ENCODE measurements at regions not wholly inside any gene's neighbourhood (a gene's known extent, or its start where the extent isn't known, plus 50 kb on each side); places are given as distances from the start of the nearest gene placed in this dataset.

- intact Hi-C loops (cut with micrococcal nuclease; ENCODE audit: unreplicated experiment): no loop called here
These were observed 207.4 kb downstream of the ZFP36L2 start for GRCh38 chr2:43019025-43019367.

DNA sequence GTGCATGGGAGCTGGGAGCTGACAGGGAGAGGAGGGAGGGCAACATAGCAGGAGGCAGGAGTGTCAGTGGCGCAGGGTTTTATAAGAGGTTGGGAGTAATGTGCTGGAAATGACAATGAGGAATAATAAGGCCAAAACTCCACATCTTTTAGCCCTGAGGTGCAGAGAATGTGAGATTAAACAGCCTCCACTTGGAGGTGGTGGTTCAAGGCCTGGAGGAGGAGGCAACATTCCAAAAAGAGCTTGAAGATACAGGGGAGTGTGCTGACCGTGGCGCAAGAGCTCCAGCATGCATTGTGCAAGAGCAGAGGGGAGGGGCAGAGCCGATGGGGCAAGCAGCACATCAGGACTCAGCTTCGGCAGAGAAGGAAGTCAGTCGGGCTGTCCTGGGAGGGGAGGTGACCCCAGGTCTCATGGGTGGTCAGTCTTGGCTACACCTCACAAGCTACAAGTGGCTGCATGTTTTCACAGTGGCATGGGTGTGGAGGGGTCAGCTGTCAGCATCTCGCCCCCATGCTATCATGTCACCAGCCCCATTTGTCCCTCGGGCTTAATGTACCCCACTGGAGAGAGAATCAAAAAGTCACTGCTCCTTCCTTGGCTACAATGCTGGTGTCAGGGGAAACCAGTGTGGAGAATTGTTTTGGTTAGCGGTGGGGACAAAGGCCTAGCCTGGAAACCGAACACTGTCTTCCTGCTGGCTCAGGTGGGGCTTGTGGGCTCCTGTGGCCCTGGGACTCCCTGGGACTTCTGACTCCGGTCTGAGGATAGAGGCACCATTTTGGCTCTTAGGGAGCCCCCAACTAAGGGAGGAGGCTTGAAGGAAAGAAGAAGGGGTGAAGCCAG lies 208.0 kb downstream of the ZFP36L2 start:
- Histone ChIP-seq H3K9me3 (ENCODE audit: low read depth, low read length, poor library complexity, severe bottlenecking) (no peaks in the 10 kb centered on the region), H3K4me3 (ENCODE audit: low read depth, low read length, poor library complexity, severe bottlenecking) (no peak overlapping the region), H3K27ac (ENCODE audit: low read depth, low read length, poor library complexity, severe bottlenecking) (no peak overlapping the region), H3K27me3 (replicated peaks; ENCODE audit: insufficient read depth, low read depth, low read length, poor library complexity) (no peaks in the 10 kb centered on the region), H3K36me3 (ENCODE audit: insufficient read depth, low read length, poor library complexity, severe bottlenecking) (no peaks in the 10 kb centered on the region), H3K4me1 (ENCODE audit: insufficient read depth, low read length, poor library complexity, severe bottlenecking) (no peaks in the 10 kb centered on the region)
- CTCF ChIA-PET: no interaction called here
- POLR2A ChIA-PET (ENCODE audit: low non-redundant PET): no interaction called here
- intact Hi-C loops (cut with micrococcal nuclease; ENCODE audit: unreplicated experiment): no loop called here
- no TSS peak for BruUV-seq (replicated peaks)
- no peak for TF ChIP-seq EZH2 (IDR thresholded peaks at IDR 0.05; ENCODE audit: borderline replicate concordance, low read depth, low read length, poor library complexity, severe bottlenecking)
- no peak for TF ChIP-seq CTCF (conservative IDR thresholded peaks at IDR 0.05; ENCODE audit: low read depth, low read length)
- DNase-seq (ENCODE audit: low spot score): peak; percentile 7

More at GRCh38 chr2:43019025-43019367, 207.4 kb downstream of the ZFP36L2 start:
- Histone ChIP-seq H3K4me1 (ENCODE audit: insufficient read depth, low read length, poor library complexity, severe bottlenecking) (no peaks in the 10 kb centered on the region), H3K36me3 (ENCODE audit: insufficient read depth, low read length, poor library complexity, severe bottlenecking) (no peaks in the 10 kb centered on the region), H3K27me3 (replicated peaks; ENCODE audit: insufficient read depth, low read depth, low read length, poor library complexity) (no peaks in the 10 kb centered on the region), H3K9me3 (ENCODE audit: low read depth, low read length, poor library complexity, severe bottlenecking) (no peaks in the 10 kb centered on the region), H3K27ac (ENCODE audit: low read depth, low read length, poor library complexity, severe bottlenecking) (no peak overlapping the region), H3K4me3 (ENCODE audit: low read depth, low read length, poor library complexity, severe bottlenecking) (no peak overlapping the region)
- no peak for DNase-seq (ENCODE audit: low spot score)
- TF ChIP-seq EZH2 (IDR thresholded peaks at IDR 0.05; ENCODE audit: borderline replicate concordance, low read depth, low read length, poor library complexity, severe bottlenecking): no peak
- no peak for TF ChIP-seq CTCF (conservative IDR thresholded peaks at IDR 0.05; ENCODE audit: low read depth, low read length)
- BruUV-seq (replicated peaks): no TSS peak
- ChIA-PET CTCF (no interaction called here), POLR2A (ENCODE audit: low non-redundant PET) (no interaction called here)

GRCh38 chr2:43013821-43014345 lies 212.5 kb downstream of the ZFP36L2 start:
- Histone ChIP-seq H3K27ac (ENCODE audit: low read depth, low read length, poor library complexity, severe bottlenecking) (no peak overlapping the region), H3K27me3 (replicated peaks; ENCODE audit: insufficient read depth, low read depth, low read length, poor library complexity) (no peaks in the 10 kb centered on the region), H3K36me3 (ENCODE audit: insufficient read depth, low read length, poor library complexity, severe bottlenecking) (no peaks in the 10 kb centered on the region), H3K4me3 (ENCODE audit: low read depth, low read length, poor library complexity, severe bottlenecking) (no peak overlapping the region), H3K9me3 (ENCODE audit: low read depth, low read length, poor library complexity, severe bottlenecking) (no peaks in the 10 kb centered on the region), H3K4me1 (ENCODE audit: insufficient read depth, low read length, poor library complexity, severe bottlenecking) (no peaks in the 10 kb centered on the region)
- intact Hi-C loops (cut with micrococcal nuclease; ENCODE audit: unreplicated experiment): no loop called here
- ChIA-PET CTCF (no interaction called here), POLR2A (ENCODE audit: low non-redundant PET) (no interaction called here)
- BruUV-seq (replicated peaks): no TSS peak
- DNase-seq (ENCODE audit: low spot score): no peak
- TF ChIP-seq CTCF (conservative IDR thresholded peaks at IDR 0.05; ENCODE audit: low read depth, low read length) (no peak), EZH2 (IDR thresholded peaks at IDR 0.05; ENCODE audit: borderline replicate concordance, low read depth, low read length, poor library complexity, severe bottlenecking) (no peak)
